RPMI8226 (cell line): ENCODE measurements at regions not wholly inside any gene's neighbourhood (a gene's known extent, or its start where the extent isn't known, plus 50 kb on each side); places are given as distances from the start of the nearest gene placed in this dataset.
"Not testable (repeated sequence)": the region's sequence is repeated elsewhere in the genome, so short reads cannot be mapped to it uniquely, and the experiment has no call there.

Experiments
- DNase-seq: peaks from one replicate; pipeline ENCODE4 v3.0.0-alpha.2; 2015

DNA sequence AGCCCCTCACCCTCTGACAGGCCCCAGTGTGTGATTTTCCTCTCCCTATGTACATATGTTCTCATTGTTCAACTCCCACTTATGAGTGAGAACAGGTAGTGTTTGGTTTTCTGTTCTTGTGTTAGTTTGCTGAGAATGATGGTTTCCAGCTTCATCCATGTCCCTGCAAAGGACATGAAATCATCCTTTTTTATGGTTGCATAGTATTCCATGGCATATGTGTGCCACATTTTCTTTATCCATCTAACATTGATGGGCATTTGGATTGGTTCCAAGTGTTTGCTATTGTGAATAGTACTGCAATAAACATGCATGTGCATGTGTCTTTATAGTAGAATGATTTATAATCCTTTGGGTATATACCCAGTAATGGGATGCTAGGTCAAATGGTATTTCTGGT lies 223.7 kb upstream of the VLDLR start:
- DNase-seq, result not testable (repeated sequence)

GRCh38 chr9:2401746-2402145 lies 219.8 kb upstream of the VLDLR start:
- not testable (repeated sequence) for DNase-seq

GRCh38 chr9:2403701-2404100 lies 217.9 kb upstream of the VLDLR start:
- DNase-seq, result no peak

GRCh38 chr9:2406252-2406651 lies 215.3 kb upstream of the VLDLR start:
- no peak for DNase-seq

- no peak for DNase-seq
These were observed 214.1 kb upstream of the VLDLR start for GRCh38 chr9:2407450-2407849.

GRCh38 chr9:2411459-2412215 lies 209.9 kb upstream of the VLDLR start:
- no peak for DNase-seq

DNA sequence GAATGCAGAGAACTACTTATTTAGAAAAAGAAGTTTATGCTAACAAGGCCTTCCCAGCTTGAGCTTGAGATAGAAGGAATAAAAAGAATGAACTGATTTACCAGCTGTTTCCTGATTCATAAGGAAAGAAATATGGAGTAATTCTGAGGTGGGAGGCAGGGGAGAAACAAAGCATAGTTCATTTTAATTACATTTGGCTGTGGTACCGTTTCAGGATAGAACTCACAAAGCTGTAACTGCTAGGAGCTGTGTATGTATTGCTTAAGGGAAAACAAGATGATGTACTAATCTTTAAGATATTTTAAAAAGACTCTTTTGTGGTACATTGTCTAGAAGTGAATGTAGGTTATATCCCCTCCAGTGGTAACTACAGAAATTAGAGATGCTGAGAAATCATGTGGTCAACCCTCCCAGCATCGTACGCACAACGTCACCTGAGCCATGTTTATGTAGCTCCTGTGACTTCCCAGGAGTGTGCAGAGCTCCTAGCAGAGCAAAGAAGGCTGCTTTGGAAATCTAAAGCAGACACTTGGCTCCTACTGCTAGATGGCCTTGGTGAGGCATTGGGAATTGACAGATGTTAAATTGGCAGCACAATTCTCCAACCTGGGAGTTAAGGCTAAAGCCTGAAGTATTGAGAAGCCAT lies 208.3 kb upstream of the VLDLR start:
- DNase-seq, result no peak

- DNase-seq, result no peak
These were observed 207.1 kb upstream of the VLDLR start for GRCh38 chr9:2414465-2414864.

DNA sequence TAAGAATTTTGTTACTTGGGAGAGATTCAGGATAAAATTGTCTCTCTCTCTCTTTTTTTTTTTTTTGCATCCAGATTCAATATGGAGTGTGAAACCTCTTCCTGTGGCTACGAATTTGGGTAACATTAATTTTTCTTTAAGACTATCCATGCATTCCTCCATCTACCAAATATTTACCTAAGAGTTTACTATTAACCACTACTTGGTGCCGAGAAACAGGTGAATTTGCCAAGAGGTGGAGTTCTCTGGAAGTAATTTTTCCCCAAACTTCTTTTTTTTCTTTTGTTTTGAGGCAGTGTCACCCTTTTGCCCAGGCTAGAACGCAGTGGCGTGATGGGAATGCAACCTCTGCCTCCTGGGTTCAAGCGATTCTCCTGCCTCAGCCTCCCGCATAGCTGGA lies 206.3 kb upstream of the VLDLR start:
- no peak for DNase-seq

DNA sequence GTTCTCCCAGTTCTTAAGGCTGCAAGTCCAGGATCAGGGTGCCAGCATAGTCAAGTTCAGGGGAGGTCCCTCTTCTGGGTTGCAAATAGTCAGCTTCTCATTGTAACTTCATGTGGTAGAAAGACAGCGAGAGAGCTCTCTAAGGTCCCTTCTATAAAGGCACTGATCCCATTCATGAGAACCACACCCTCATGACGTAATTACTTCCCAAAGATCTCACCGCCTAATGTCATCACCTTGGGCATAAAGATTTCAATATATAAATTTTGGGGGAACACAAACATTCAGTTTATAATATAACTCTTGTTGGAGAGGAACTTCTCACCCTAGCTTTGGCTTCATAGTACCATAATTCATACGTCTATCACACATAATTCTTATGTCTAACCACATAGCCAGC lies 203.9 kb upstream of the VLDLR start:
- no peak for DNase-seq

GRCh38 chr9:2418619-2419018 lies 203.0 kb upstream of the VLDLR start:
- DNase-seq, result no peak

DNA sequence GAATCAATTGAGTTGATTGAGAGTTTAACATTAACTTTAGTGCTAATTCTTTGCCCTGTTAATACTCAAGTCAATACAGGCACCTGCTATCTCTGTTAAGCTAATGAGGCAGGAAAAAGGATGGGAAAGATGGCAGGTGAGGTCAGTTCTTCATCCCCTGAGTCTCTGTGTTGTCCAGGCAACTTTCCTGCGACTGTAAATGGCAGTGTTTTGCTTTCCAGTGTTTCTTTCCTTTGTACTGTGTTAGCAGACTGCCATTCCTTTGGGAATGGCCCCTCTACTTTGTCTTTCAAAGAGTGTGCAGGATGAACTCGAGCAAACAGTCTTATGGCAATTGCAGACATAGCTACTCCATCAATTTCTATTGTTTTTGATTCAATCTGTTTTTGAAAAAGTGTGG lies 202.2 kb upstream of the VLDLR start:
- DNase-seq, result no peak

GRCh38 chr9:2420543-2420942 lies 201.0 kb upstream of the VLDLR start:
- no peak for DNase-seq

- DNase-seq, result no peak
These were observed 197.0 kb upstream of the VLDLR start for GRCh38 chr9:2424619-2425033.

DNA sequence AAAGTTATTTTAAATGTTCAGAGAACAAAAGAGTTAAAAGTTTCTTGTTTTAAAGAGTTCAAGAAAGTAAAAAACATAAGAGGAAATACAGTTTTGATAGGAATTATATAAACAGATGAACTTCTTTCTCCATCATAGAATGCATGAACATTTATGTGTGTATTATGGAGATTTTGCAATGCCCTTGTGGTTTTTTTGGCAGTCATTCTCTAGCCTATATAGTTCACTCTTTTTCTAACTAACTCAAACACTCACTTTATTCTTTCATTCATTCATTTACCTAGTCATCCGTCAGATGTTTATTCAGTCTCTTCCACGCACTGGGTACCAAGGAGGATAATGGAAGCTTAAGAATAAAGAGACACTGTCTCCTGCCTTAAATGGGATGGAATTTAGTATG lies 195.9 kb upstream of the VLDLR start:
- no peak for DNase-seq

DNA sequence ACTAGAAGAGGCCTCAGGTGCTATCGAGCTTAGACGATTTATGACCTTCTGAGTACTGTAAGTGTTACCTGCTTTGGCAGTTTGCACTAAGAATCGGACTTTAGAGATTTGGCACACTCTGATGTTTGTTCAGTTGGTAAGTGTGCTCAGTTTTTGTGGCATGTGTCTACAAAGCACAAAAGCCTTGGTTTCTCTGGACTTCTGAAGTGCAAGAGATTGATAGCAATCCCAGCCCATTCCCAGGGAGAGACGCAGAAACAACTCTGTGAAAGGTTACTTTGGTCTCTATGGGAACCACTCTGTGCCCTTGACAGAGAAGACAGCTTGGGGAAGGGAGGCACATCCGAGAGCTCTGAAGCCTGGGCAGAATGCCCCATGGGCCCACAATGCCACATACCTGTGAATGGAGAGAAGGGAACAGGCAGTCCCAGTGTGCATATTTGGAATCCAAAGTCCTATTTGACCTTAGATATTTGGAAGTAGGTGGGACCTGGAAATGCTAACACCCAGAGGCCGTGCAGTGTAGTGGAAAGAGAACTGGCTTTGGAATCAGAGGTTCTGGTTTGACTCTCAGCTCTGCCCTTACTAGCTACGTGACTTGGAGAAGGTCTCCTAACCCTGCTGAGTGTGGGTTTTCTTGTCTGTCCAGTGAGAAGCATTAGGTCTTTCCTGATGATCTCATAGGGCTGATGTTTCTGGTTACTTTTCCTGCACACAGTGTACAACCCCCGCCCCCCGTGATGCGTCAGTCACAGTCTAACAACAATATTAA lies 194.3 kb upstream of the VLDLR start:
- DNase-seq, result no peak

DNA sequence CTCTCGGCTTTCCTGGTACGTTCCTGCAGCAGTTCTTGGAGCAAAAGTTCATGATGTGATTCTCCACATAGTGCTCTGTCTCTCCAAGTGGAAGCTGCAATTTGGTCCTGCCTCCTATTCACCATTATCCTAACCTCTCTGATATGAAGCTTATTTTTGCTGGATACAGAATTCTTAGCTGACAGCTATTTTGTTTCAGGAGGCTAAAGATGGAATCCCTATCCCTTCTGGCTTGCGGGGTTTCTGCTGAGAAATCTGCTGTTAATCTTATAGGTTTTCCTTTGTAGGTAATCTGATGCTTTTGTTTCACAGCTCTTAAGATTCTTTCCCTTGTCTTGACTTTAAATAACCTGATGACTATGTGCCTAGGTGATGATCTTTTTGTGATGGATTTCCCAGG lies 181.6 kb upstream of the VLDLR start:
- no peak for DNase-seq

- DNase-seq, result not testable (repeated sequence)
These were observed 177.7 kb upstream of the VLDLR start for GRCh38 chr9:2443933-2444332.

DNA sequence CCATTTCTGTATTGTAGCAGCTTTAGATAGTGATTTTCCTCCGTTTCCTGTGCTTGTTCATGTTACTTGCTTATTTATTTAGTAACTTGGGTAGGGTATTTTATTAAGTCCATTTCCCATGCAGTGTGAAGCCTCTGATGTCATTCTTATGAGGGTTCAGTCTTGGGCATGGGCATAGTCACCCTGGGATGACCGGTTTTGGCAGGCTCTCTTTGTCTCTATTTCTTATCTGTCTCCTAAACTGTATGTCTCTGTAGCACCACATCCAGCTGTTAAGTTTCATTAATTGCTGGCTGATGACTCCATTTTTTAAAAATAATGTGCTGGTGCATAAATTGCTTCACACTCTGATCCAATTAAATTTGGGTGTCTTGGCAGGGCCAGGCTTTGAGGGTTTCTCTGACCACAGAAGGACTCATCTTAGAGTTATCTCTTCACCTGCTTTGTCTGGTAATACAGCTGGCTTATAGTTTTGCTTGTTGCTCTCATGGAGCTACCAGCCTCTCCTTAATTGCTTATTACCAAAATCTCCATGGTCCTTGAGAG lies 173.3 kb upstream of the VLDLR start:
- no peak for DNase-seq

- no peak for DNase-seq
These were observed 168.5 kb upstream of the VLDLR start for GRCh38 chr9:2453106-2453505.

- no peak for DNase-seq
These were observed 167.9 kb upstream of the VLDLR start for GRCh38 chr9:2453701-2454100.

- DNase-seq, result no peak
These were observed 161.8 kb upstream of the VLDLR start for GRCh38 chr9:2459756-2460155.

DNA sequence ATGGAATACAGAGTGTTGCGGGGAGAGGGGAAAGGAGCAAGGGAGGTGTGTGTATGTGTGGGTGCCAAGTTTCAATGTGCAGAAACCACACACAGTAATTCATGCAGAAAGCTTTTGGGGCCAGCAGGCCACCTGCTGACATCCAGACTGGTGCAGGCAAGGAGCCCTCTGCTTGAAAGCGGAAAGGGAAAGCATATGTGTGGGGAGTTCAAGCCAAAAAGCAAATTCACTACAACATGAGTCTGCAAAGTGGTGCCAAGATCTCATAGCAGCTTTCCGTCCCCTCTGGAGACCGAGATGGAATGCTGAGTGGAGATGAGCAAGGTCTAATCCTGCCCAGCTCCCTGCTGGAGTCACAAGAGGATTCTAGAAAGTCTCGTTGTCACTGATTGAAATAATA lies 159.7 kb upstream of the VLDLR start:
- DNase-seq, result peak; percentile 47

GRCh38 chr9:2464624-2465023 lies 157.0 kb upstream of the VLDLR start:
- DNase-seq, result no peak
